SH-SY5Y (cell line): ENCODE measurements at regions not wholly inside any gene's neighbourhood (a gene's known extent, or its start where the extent isn't known, plus 50 kb on each side); places are given as distances from the start of the nearest gene placed in this dataset.

Source experiments
- GATA2 ChIP-seq: IDR thresholded peaks from 2 replicates; pipeline ENCODE4 v1.6.1; 2011; ENCODE audit warnings: mild to moderate bottlenecking, low read depth, low read length
- GATA3 ChIP-seq: IDR thresholded peaks from 2 replicates; pipeline ENCODE4 v1.6.1; 2011; ENCODE audit warnings: low read depth, mild to moderate bottlenecking, low read length, moderate library complexity

GRCh38 chr6:85396159-85396808, 53.6 kb upstream of the NT5E start:
- TF ChIP-seq GATA3 (no peak), GATA2 (no peak)

GRCh38 chr6:85395746-85396145, 54.1 kb upstream of the NT5E start:
- no peak for TF ChIP-seq GATA3
- TF ChIP-seq GATA2, result no peak

GRCh38 chr6:85394853-85395538, 54.9 kb upstream of the NT5E start:
- TF ChIP-seq GATA2 (no peak), GATA3 (no peak)

GRCh38 chr6:85394199-85394598, 55.7 kb upstream of the NT5E start:
- TF ChIP-seq GATA2 (no peak), GATA3 (no peak)

- TF ChIP-seq GATA2, result no peak
These were observed 57.5 kb upstream of the NT5E start for GRCh38 chr6:85392379-85392778.

- no peak for TF ChIP-seq GATA3
- no peak for TF ChIP-seq GATA2
These were observed 59.1 kb upstream of the NT5E start for GRCh38 chr6:85390775-85391174.

GRCh38 chr6:85390105-85390728, 59.7 kb upstream of the NT5E start:
- TF ChIP-seq GATA3 (no peak), GATA2 (no peak)

- TF ChIP-seq GATA3 (no peak), GATA2 (no peak)
These were observed 60.6 kb upstream of the NT5E start for GRCh38 chr6:85389151-85389797.

- no peak for TF ChIP-seq GATA3
- TF ChIP-seq GATA2, result no peak
These were observed 61.4 kb upstream of the NT5E start for GRCh38 chr6:85388531-85388930.

GRCh38 chr6:85385636-85386315, 64.1 kb upstream of the NT5E start:
- TF ChIP-seq GATA2, result no peak
- TF ChIP-seq GATA3, result no peak

GRCh38 chr6:85383042-85383441, 66.8 kb upstream of the NT5E start:
- TF ChIP-seq GATA2, result no peak
- TF ChIP-seq GATA3, result no peak

GRCh38 chr6:85382541-85382940, 67.3 kb upstream of the NT5E start:
- no peak for TF ChIP-seq GATA2
- TF ChIP-seq GATA3, result no peak

- TF ChIP-seq GATA2, result no peak
- no peak for TF ChIP-seq GATA3
These were observed 77.0 kb upstream of the NT5E start for GRCh38 chr6:85372915-85373270.
